ENCODE measurements at regions not wholly inside any gene's neighbourhood (a gene's known extent, or its start where the extent isn't known, plus 50 kb on each side); places are given as distances from the start of the nearest gene placed in this dataset.

GRCh38 chr7:136326045-136326609 lies 349.0 kb upstream of the MTPN start:
- TF ChIP-seq POLR2A (IDR thresholded peaks at IDR 0.05; ENCODE audit: low read length): no peak
- TF ChIP-seq CTCF (IDR thresholded peaks at IDR 0.05): no peak
- TF ChIP-seq EP300 (IDR thresholded peaks at IDR 0.05): no peak
- no peak for TF ChIP-seq USF2 (IDR thresholded peaks at IDR 0.05)
- TF ChIP-seq PBX3 (IDR thresholded peaks at IDR 0.05): no peak
- TF ChIP-seq CEBPB (IDR thresholded peaks at IDR 0.05): no peak
- no peak for TF ChIP-seq EHF (CRISPR knock-in tag; IDR thresholded peaks at IDR 0.05)
- no peak for TF ChIP-seq NR3C1 (IDR thresholded peaks at IDR 0.05)
- no peak for TF ChIP-seq MAX (IDR thresholded peaks at IDR 0.05)
- no peak for TF ChIP-seq CBX8 (IDR thresholded peaks at IDR 0.05)
- no peak for TF ChIP-seq ZFP36 (IDR thresholded peaks at IDR 0.05; ENCODE audit: borderline replicate concordance, partially characterized antibody)
- no peak for TF ChIP-seq RNF2 (IDR thresholded peaks at IDR 0.05; ENCODE audit: borderline replicate concordance, low read depth)
- no peak for TF ChIP-seq ESRRA (IDR thresholded peaks at IDR 0.05; ENCODE audit: borderline replicate concordance, low read length)
